ENCODE measurements at regions not wholly inside any gene's neighbourhood (a gene's known extent, or its start where the extent isn't known, plus 50 kb on each side); places are given as distances from the start of the nearest gene placed in this dataset.

- TF ChIP-seq CTCF (IDR thresholded peaks at IDR 0.05) = no peak
- Histone ChIP-seq H3K9ac (no peak overlapping the region), H3K36me3 (ENCODE audit: control insufficient read depth, insufficient read depth, low read length) (no peaks in the 10 kb centered on the region), H3K4me1 (peaks cover 2% of the 10 kb centered on the region), H3K4me3 (ENCODE audit: low read depth, low read length) (no peak overlapping the region), H3K27ac (no peak overlapping the region), H3K27me3 (ENCODE audit: control insufficient read depth, insufficient read depth, low read length) (no peaks in the 10 kb centered on the region), H3K9me3 (ENCODE audit: control insufficient read depth, low read length) (no peaks in the 10 kb centered on the region), H3K4me2 (ENCODE audit: low read length) (no peak overlapping the region), H2AFZ (no peak overlapping the region), H3K79me2 (no peaks in the 10 kb centered on the region)
Observed at GRCh38 chr13:76644906-76645305, 241.3 kb downstream of the KCTD12 start.

GRCh38 chr13:76643596-76643995, 242.6 kb downstream of the KCTD12 start:
- H3K4me3 ChIP-seq (ENCODE audit: low read depth, low read length) = no peak overlapping the region
- no peaks in the 10 kb centered on the region for H3K36me3 ChIP-seq (ENCODE audit: control insufficient read depth, insufficient read depth, low read length)
- no peaks in the 10 kb centered on the region for H3K9me3 ChIP-seq (ENCODE audit: control insufficient read depth, low read length)
- H3K27ac ChIP-seq = no peak overlapping the region
- no peaks in the 10 kb centered on the region for H3K27me3 ChIP-seq (ENCODE audit: control insufficient read depth, insufficient read depth, low read length)
- TF ChIP-seq CTCF (IDR thresholded peaks at IDR 0.05) = no peak
- no peak overlapping the region for H3K9ac ChIP-seq
- H3K79me2 ChIP-seq = no peaks in the 10 kb centered on the region
- H3K4me2 ChIP-seq (ENCODE audit: low read length) = no peak overlapping the region
- peaks cover 2% of the 10 kb centered on the region for H3K4me1 ChIP-seq
- H2AFZ ChIP-seq = no peak overlapping the region

- H3K4me1 ChIP-seq = peaks cover 2% of the 10 kb centered on the region
- H3K4me3 ChIP-seq (ENCODE audit: low read depth, low read length) = no peak overlapping the region
- no peak overlapping the region for H3K27ac ChIP-seq
Observed at GRCh38 chr13:76641056-76641455, 245.1 kb downstream of the KCTD12 start.

GRCh38 chr13:76638882-76639281, 247.3 kb downstream of the KCTD12 start:
- Histone ChIP-seq H3K9me3 (ENCODE audit: control insufficient read depth, low read length) (no peaks in the 10 kb centered on the region), H3K9ac (no peak overlapping the region), H3K4me3 (ENCODE audit: low read depth, low read length) (no peak overlapping the region), H3K36me3 (ENCODE audit: control insufficient read depth, insufficient read depth, low read length) (no peaks in the 10 kb centered on the region), H2AFZ (no peak overlapping the region), H3K27me3 (ENCODE audit: control insufficient read depth, insufficient read depth, low read length) (no peaks in the 10 kb centered on the region), H3K79me2 (no peaks in the 10 kb centered on the region), H3K27ac (no peak overlapping the region), H3K4me1 (peaks cover 2% of the 10 kb centered on the region), H3K4me2 (ENCODE audit: low read length) (no peak overlapping the region)
- no peak for TF ChIP-seq CTCF (IDR thresholded peaks at IDR 0.05)

More at GRCh38 chr13:76641056-76641455, 245.1 kb downstream of the KCTD12 start:
- TF ChIP-seq CTCF (IDR thresholded peaks at IDR 0.05) = no peak
- H3K9ac ChIP-seq = no peak overlapping the region
- H2AFZ ChIP-seq = no peak overlapping the region
- no peaks in the 10 kb centered on the region for H3K9me3 ChIP-seq (ENCODE audit: control insufficient read depth, low read length)
- no peak overlapping the region for H3K4me2 ChIP-seq (ENCODE audit: low read length)
- no peaks in the 10 kb centered on the region for H3K79me2 ChIP-seq
- H3K27me3 ChIP-seq (ENCODE audit: control insufficient read depth, insufficient read depth, low read length) = no peaks in the 10 kb centered on the region
- H3K36me3 ChIP-seq (ENCODE audit: control insufficient read depth, insufficient read depth, low read length) = no peaks in the 10 kb centered on the region

GRCh38 chr13:76638181-76638580, 248.0 kb downstream of the KCTD12 start:
- Histone ChIP-seq H3K79me2 (no peaks in the 10 kb centered on the region), H3K27me3 (ENCODE audit: control insufficient read depth, insufficient read depth, low read length) (no peaks in the 10 kb centered on the region), H3K4me1 (peaks cover 2% of the 10 kb centered on the region), H3K4me3 (ENCODE audit: low read depth, low read length) (no peak overlapping the region), H3K36me3 (ENCODE audit: control insufficient read depth, insufficient read depth, low read length) (no peaks in the 10 kb centered on the region), H3K9ac (no peak overlapping the region), H3K9me3 (ENCODE audit: control insufficient read depth, low read length) (no peaks in the 10 kb centered on the region), H3K4me2 (ENCODE audit: low read length) (no peak overlapping the region), H3K27ac (no peak overlapping the region), H2AFZ (no peak overlapping the region)
- TF ChIP-seq CTCF (IDR thresholded peaks at IDR 0.05) = no peak

Measured in parathyroid adenoma (tissue), 2 donors.